Type B pancreatic cell (in vitro differentiated cells): ENCODE measurements at regions not wholly inside any gene's neighbourhood (a gene's known extent, or its start where the extent isn't known, plus 50 kb on each side); places are given as distances from the start of the nearest gene placed in this dataset.
A peak's percentile ranks its signal among the peaks of the same experiment; 100 is the strongest.

Experiments
- DNase-seq: peaks from one replicate; pipeline ENCODE4 v3.0.0; 2021; ENCODE audit warnings: mixed read lengths; ENCODE audit not compliant: unreplicated experiment; ENCODE audit errors: extremely low spot score
- H3K27ac Mint-ChIP-seq: 2 replicates; pipeline ENCODE4 v1.8.0; 2021; ENCODE audit warnings: mild to moderate bottlenecking, mixed read lengths
- H3K27me3 Mint-ChIP-seq: 2 replicates; pipeline ENCODE4 v1.8.0; 2021; ENCODE audit warnings: mixed read lengths
- H3K36me3 Mint-ChIP-seq: 2 replicates; pipeline ENCODE4 v1.8.0; 2021; ENCODE audit warnings: mixed read lengths
- H3K4me1 Mint-ChIP-seq: one replicate; pipeline ENCODE4 v1.8.0; 2021; ENCODE audit warnings: mixed read lengths; ENCODE audit not compliant: unreplicated experiment
- H3K4me3 Mint-ChIP-seq: 2 replicates; pipeline ENCODE4 v1.8.0; 2021; ENCODE audit warnings: mild to moderate bottlenecking, mixed read lengths
- H3K9me3 Mint-ChIP-seq: 2 replicates; pipeline ENCODE4 v1.8.0; 2021; ENCODE audit warnings: mixed read lengths
- TF ChIP-seq, protein P1 (sequence below): fragments of 200-600 bp; sonication (generic); conservative IDR thresholded peaks from 2 replicates; pipeline ENCODE4 v1.5.0; 2021; ENCODE audit warnings: antibody characterized with exemption, mild to moderate bottlenecking

DNA sequence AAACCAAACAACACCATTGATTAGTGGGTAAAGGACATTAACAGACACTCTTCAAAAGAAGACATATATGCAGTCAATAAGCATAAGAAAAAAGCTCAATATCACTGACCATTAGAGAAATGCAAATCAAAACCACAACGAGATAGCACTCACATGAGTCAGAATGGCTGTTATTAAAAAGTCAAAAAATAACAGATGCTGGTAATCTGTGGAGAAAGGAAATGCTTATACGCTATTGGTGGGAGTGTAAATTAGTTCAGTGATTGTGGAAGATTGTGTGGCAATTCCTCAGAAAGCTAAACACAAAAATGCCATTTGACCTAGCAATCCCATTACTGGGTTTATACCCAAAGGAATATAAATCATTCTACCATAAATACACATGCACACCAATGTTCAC, 182.6 kb downstream of the TRPC6 start:
- TF ChIP-seq, protein P1, sequence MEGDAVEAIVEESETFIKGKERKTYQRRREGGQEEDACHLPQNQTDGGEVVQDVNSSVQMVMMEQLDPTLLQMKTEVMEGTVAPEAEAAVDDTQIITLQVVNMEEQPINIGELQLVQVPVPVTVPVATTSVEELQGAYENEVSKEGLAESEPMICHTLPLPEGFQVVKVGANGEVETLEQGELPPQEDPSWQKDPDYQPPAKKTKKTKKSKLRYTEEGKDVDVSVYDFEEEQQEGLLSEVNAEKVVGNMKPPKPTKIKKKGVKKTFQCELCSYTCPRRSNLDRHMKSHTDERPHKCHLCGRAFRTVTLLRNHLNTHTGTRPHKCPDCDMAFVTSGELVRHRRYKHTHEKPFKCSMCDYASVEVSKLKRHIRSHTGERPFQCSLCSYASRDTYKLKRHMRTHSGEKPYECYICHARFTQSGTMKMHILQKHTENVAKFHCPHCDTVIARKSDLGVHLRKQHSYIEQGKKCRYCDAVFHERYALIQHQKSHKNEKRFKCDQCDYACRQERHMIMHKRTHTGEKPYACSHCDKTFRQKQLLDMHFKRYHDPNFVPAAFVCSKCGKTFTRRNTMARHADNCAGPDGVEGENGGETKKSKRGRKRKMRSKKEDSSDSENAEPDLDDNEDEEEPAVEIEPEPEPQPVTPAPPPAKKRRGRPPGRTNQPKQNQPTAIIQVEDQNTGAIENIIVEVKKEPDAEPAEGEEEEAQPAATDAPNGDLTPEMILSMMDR = no peak
- H3K4me3 Mint-ChIP-seq = no peak overlapping the region
- H3K27ac Mint-ChIP-seq = no peak overlapping the region
- no peaks in the 10 kb centered on the region for H3K4me1 Mint-ChIP-seq
- H3K9me3 Mint-ChIP-seq = no peaks in the 10 kb centered on the region
- H3K27me3 Mint-ChIP-seq = peaks cover 40% of the 10 kb centered on the region
- no peak for DNase-seq
- H3K36me3 Mint-ChIP-seq = no peaks in the 10 kb centered on the region

DNA sequence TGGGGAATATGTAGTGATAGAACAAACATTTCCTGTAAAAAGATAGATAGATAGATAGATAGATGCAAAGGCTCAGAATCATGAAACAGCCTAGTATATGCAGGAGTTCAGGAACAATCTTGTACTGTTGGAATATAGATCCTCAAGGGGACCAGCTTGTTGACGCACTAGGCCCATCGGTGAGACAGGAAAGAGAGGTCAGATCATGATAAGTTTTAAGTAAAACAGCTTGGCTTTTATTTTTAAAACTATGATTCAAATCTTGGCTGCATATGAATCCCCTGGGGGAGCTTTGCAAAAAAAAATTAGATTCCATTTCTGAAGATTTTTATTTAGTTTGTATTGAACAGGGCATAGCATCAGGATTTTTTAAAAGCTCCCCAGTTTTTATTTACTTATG, 185.8 kb downstream of the TRPC6 start:
- H3K9me3 Mint-ChIP-seq = no peaks in the 10 kb centered on the region
- no peak overlapping the region for H3K4me3 Mint-ChIP-seq
- H3K4me1 Mint-ChIP-seq = no peaks in the 10 kb centered on the region
- peaks cover 31% of the 10 kb centered on the region for H3K27me3 Mint-ChIP-seq
- no peaks in the 10 kb centered on the region for H3K36me3 Mint-ChIP-seq
- DNase-seq = no peak
- H3K27ac Mint-ChIP-seq = no peak overlapping the region
- TF ChIP-seq, protein P1 = no peak

DNA sequence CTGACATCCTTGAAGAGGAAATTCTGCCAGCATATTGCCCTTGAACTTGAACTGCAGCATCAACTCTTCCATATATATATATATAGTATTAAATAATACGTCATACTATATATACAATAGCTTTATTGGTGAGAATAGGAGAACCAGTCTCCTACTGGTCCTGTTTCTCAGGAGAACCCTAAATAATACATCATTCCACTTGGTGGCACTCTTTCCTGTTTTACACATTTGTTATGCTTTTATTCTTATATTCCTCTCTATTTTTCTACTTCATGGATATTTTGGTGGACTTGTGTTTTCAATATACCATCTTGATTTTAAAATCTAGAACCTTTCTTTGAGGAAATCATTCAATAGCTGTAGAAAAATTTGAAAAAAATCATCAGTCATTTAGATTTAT, 193.3 kb downstream of the TRPC6 start:
- Mint-ChIP-seq H3K4me1 (no peaks in the 10 kb centered on the region), H3K36me3 (no peaks in the 10 kb centered on the region), H3K27me3 (no peaks in the 10 kb centered on the region), H3K9me3 (no peaks in the 10 kb centered on the region), H3K27ac (no peak overlapping the region), H3K4me3 (no peak overlapping the region)
- no peak for DNase-seq
- TF ChIP-seq, protein P1 = peak; percentile 51

DNA sequence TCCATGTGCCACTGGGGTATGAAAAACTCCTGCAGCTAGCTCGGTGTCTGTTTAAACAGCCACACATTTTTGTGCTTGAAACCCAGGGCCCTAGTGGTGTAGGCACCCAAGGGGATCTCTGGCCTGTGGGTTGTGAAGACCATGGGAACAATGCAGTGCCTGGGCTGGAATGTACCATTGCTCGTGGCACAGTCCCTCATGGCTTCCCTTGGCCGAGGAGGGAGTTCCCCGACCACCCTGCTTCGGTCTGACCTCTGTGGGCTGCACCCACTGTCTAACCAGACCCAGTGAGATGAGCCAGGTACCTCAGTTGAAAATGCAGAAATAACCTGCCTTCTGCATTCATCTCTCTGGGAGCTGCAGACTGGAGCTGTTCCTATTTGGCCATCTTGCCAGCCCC, 214.0 kb downstream of the TRPC6 start:
- Mint-ChIP-seq H3K27ac (no peak overlapping the region), H3K9me3 (peaks cover 8% of the 10 kb centered on the region), H3K4me3 (no peak overlapping the region), H3K27me3 (peaks cover 3% of the 10 kb centered on the region), H3K4me1 (no peaks in the 10 kb centered on the region), H3K36me3 (no peaks in the 10 kb centered on the region)
- DNase-seq = no peak
- TF ChIP-seq, protein P1 = no peak

DNA sequence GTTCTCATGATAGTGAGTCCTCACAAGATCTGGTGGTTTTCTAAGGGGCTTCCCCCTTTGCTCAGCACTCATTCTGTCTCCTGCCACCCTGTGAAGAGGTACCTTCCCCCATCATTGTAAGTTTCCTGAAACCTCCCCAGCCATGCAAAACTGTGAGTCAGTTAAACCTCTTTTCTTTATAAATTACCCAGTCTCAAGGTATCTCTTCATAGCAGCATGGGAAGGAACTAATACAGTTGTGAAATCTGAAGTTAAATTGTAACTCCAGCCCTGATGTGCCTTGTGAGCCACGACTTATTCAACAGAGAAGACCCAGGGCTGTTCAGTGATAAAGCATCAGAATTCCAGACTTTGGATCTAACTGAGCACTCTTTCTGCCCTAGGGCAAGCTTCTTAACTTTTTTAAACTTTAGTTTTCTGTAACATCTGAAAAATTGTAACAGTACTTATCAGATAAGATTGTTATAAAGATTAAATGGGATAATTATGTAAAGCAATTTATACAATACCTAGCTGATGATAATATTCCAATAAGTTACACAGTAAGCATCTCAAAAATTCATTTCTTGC, 220.0 kb downstream of the TRPC6 start:
- Mint-ChIP-seq H3K4me3 (no peak overlapping the region), H3K36me3 (no peaks in the 10 kb centered on the region), H3K27ac (no peak overlapping the region), H3K9me3 (peaks cover 9% of the 10 kb centered on the region), H3K27me3 (peaks cover 3% of the 10 kb centered on the region), H3K4me1 (no peaks in the 10 kb centered on the region)
- TF ChIP-seq, protein P1 = no peak
- no peak for DNase-seq

DNA sequence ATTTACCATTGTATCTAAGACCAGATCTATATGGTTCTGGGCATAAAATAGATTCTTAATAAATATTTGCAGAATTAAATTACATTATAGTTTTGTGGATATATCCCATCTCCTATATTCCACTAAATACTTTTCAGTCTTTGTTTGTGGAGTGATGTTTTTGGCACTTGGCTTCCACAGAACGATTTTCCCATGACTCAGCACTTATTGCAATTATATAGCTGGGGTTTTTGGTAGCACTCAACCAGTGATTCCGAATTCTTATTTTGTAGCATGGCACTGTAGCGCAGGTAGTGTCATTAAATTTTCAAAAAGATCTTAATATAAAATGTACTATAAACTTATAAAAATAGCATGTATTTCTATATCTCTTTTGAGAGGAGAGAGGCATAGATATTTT, 221.2 kb downstream of the TRPC6 start:
- Mint-ChIP-seq H3K9me3 (peaks cover 9% of the 10 kb centered on the region), H3K4me3 (no peak overlapping the region), H3K27ac (no peak overlapping the region), H3K4me1 (no peaks in the 10 kb centered on the region), H3K36me3 (no peaks in the 10 kb centered on the region), H3K27me3 (peaks cover 3% of the 10 kb centered on the region)
- TF ChIP-seq, protein P1 = no peak
- DNase-seq = no peak
